GM18498 (cell line): ENCODE measurements at regions not wholly inside any gene's neighbourhood (a gene's known extent, or its start where the extent isn't known, plus 50 kb on each side); places are given as distances from the start of the nearest gene placed in this dataset.

Source experiments
- ATAC-seq: cut with Tn5 transposase; IDR thresholded peaks from one replicate; pipeline ENCODE4 v1.9.1; 2021; ENCODE audit warnings: mild to moderate bottlenecking, moderate library complexity; ENCODE audit not compliant: unreplicated experiment

DNA sequence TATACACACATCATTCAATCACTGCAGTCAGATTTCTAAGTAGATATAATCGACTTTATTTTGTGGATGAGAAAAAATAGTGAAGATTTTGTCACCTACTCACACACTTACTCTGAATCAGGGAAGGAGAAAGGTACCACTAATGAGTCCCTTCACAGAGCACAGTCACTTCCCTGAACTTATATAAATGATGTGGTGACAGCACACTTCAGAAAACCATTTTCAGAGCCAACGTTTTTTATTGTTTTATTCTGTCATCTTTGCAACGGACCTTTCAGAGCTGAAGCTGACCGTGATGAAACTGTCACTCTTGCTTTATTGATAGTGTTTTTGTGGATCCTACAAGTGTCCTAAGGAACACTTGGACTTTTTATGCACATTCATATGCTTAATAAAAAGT is 956.6 kb downstream of the SQOR start:
- ATAC-seq = no peak

DNA sequence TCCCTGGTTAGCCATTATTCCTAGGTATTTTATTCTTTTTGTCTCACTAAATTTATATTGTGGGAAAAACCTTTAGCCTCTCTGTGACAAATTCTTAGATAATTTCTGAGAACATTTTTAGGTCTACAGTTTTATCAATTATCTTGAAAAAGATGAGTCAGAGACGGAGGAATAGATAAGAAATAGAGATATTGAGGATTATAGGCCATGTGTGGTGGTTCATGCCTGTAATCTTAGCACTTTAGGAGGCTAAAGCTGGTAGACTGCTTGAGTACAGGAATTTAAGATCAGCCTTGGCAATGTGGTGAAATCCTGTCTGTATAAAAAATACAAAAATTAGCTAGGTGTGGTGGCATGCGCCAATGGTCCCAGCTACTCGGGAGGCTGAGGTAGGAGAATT is 960.2 kb downstream of the SQOR start:
- no peak for ATAC-seq

DNA sequence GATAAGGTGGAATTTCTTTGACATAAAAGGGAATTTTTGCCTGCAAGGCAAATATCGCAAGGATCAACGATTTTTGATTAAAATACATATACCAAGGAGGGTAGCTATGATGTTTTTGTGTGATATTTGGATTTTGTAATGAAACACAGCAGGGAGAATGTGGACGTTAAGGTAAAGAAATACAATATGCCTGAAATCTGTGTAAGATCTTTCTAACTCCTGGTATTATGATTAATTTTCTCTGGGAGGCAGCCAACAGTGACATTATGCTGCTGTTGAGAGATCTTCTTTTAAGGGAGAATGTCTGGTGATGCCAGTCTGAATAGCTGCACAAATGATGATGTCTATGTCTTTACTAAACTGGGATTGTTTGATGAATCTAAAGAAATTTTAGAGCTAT is 972.2 kb downstream of the SQOR start:
- ATAC-seq = no peak

DNA sequence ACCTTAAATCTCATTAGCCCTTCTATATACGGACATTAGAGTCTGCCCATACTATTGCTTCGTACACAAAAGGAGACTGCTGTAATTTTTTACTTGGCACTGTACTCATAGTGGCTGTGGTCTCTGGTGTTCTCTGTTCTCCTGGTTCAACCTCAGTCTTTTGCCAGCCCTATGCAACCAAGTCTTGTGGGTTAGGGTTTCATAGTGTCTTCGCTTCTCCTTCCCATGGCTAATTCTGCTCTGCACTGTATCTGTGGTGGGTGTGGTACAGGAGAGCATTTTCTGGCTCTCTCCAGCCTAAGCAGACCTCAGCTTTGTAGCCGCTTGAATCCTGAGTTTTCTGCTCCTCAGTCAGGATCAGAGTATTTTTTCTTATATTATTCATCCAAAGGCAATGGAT is 981.2 kb downstream of the SQOR start:
- no peak for ATAC-seq

DNA sequence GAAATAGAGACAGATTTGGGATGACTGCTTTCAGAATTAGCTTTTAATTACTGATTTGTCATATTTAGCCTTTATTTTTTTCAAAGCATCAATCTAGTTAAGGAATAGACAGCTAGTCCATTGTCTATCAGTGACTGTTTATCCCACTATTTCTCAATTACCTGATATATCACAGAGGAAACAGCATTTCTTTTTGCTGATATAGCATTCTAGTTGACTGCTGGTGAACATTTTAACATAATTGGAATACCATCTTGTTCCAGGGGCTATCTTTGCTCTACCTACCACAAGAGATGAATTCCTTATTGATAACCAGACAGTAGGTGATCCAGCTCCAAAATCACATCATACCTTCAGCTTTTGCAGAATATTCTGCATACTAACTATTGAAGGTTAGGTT is 982.7 kb downstream of the SQOR start:
- ATAC-seq = no peak

DNA sequence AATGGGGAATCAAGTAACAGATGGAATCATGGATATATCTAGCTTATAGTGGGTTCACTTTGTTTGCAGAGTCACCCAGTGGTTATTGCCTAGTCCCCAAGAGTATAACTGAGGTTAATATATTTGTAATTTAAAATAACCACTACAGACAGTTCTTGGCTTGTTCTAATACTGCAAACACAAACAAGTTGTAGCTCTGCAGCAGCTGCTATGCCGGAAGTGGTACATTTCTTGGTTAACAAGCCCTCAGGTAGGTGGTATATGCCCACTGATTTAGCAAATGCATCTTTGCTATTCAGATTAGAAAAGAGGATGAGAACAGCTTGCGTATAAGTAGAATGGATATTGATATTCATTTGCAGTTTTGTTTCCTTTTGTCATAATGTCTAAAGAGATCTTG is 984.2 kb downstream of the SQOR start:
- ATAC-seq = no peak

DNA sequence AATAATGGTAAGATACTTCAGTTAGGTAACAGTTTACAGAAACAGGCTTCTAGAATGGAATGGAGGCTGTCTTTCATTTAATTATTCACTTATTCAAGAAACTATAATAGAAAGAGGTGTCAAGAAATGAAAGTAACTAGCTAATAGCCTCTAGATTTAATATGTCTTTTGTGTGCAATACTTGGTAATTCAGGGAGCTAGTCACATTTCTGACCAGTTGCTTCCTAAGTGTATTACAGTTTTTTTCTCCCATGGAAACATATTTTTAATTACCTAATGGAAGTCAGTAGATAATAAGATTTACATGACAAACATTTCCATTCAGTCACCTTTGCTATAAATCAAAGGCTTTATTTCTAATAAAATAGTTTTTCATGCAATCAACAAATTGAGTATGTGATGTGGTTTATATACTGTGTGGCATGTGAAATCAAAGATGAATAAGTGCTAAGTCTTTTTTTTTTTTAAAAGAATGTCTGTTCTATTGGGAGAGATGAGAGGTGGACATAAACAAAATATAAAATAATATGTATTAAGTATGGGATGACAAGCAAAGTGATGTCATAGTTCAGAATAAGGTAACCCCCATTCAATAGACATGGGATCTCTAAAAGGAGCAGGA is 985.7 kb downstream of the SQOR start:
- no peak for ATAC-seq

DNA sequence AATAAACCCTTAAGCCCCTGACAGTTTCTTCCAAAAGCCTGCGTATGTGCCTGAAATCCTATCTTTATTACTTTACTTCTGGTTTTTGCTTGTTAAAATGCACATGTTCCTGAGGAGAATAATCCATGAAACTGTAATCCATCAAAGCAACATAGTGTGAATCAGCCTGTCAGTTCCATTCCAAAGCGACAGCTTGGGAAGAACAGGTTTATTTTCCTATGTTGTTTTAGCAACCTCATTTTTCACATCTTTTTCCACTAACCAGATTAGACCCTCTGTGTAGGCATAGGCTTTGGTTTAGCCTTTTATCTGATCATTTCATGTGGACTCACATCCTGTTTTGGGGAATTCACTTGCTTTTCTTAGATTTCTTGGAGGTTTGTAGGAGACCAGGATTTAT is 988.0 kb downstream of the SQOR start:
- ATAC-seq = no peak

DNA sequence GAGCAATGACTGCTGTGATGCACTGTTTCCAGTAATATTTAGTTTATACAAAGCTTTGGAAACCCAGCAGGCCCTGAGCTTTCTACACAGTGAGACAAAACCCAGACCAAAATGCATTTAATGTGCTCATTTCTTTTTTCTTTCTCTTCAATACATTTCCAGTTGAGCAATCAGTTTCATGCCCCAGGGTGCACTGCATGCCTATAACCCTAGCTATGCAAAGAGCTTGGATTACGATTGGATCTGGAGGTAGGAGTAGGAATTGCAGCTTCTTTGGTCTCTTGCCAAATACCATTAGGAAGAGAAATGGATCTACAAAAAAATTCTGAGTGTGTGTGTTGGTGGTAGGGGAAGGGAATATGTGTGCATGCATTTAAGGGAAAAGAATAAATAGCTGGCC is 1001.4 kb downstream of the SQOR start:
- ATAC-seq = no peak

DNA sequence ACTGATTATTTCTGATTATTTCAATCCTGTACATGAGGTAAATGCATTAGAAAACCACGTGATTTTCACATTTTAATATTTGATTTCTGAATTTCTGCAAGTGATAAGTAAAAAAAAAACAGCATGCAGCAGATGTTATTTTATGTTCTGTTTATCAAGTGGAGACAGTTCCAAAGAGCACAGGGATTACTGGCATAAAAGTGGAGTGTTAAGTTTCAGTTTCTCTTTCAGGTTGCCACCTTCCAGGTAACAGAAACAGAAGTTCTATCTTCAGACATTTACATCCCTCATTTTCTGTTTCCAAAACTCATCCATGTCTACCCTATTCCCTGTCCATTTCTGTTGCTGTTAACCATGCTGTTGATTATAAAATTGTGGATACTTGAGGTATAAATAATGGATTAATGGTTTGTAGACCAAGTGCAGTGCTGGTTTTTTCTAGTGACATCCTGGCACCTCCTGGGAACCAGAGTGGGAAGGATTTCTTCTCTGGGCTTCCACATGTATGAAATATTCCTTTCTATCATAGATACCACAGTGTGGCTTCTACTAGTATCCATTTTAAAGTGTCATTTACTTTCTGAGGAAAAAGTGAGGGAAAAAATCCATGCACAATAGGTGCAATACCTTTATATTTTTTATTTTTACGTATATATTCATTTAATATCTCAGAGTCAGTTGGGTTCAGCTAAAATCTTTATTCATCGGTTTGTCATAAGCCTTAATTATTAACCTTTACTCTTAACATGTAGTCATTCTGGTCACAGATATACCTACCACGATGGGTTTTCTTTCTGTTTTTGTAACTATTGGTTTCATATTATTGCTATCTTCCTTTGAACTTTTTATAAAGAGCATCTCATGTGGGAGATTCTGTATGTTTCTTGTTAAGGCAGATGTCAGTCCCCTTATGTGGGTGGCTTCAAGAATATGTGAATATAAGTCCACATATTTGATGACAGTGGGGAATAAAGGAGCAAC is 1010.0 kb downstream of the SQOR start:
- ATAC-seq = no peak

DNA sequence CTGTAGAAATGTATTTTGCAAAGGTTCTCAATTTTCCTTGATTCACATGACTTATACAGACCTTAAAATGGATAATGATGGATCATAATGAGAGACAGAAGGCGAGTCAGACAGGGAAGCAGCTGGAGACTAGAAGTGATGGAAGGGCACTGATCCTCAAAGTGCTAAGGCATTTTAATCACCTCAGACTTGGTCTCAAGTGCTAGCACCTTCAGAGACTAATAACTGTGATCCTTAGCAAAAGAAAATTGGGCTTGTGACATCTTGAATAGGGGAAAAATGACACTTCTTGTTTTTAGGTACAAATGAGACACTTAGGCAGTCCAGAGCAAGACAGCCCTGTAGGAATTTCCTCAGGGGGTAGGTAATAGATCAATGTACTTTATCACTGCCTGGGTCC is 1011.7 kb downstream of the SQOR start:
- ATAC-seq = no peak

DNA sequence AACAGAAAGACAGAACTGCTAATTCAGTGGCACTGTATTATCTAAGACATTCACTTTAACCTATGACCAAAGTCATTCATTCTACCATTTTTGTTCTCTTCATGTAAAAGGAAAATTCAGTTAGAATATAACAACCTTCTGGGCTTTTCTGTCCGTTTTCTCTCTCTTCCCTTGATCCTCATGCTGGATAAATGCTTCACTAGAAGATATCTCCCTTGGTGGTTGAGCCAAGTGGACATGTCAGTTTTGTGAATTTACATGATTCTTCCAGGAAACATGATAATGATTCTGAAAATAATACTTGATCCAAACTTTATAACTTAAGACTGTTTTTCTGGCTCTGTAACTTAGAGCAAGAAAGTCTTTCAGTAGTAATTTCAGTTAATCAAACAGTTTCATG is 1012.2 kb downstream of the SQOR start:
- ATAC-seq = no peak

DNA sequence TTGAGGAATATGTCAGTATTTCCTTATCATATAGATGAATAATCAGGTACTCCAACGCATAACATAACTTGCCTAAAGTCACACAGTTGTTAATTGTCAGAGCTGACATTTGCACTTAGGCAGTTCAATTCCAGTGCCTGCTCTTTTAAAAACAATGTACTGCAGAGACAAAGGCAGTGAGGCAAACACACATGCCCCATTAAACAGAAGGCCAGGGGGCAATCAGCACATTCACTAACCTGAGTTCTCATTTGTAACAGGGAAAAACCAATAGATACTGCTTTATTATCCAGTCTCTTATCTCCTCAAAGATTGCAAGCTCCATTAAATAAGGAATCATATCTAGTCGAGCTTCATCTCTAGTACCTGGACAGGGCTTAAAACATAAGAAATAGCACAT is 1017.4 kb downstream of the SQOR start:
- ATAC-seq = no peak

DNA sequence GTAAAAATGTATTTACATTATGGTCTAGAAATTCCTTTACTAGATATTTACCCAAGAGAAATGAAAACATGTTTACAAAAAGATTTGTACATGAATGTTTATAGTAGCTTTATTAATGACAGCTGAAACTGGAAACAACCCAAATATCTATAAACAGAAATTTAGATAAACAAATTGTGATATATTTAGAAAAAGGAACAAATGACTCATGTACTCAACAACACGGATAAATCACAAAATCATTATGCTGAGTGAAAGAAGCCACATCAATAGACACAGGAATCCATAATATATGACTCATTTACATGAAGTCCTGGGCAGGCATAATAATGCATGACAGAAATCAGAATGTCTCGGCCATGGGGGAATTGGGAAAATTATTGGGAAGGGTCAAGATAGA is 1020.2 kb downstream of the SQOR start:
- ATAC-seq = no peak

DNA sequence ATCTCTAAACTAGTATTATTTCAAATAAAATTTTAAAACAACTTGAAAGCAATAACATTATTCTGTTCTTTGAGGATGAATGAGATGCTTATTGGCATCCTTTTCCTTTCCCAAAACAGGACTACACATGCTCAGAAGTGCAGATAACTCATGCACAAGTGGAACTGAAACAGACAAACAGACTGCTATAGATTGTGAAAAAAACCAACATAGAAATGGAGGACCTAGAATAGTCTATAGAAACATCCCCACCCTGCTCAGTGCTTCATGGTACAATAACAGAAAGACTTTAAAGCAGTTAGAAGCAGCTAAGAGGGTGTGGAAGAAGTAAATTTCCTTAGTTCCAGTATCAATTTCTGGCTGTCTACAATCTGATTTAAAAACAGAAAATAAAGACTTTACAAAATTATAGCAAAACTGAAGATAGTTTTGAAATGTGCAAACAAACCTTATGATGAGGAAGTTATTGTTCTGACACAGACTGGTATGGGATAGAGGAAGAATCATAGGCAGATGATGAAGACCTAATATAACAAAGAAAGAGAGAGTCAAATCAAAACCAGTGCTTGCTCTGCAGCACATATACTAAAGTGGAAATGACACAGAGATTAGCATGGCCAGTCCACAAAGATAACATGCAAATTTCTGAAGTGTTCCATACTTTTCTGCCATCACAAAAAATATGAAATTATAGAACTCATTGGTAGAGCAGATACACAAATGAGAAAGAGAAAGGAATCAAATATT is 1025.4 kb downstream of the SQOR start:
- ATAC-seq = no peak

DNA sequence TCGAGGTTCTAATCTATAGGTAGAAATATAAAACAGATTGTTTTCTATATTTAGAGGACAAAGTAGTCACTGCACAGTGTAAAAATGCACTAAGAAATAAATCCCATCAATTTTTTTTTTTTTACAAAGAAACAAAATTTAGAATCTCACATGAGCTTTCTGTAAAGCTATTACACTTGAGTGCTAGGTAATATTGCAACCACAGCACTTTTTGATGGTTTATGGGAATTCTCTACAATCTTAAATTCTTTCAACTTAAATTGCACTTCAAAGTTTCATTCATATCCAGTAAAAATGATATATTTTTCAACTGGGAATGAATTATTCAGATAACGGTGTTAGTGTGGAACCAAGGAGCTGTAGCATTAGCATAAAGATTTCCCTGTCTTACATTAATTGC is 1035.4 kb downstream of the SQOR start:
- no peak for ATAC-seq

DNA sequence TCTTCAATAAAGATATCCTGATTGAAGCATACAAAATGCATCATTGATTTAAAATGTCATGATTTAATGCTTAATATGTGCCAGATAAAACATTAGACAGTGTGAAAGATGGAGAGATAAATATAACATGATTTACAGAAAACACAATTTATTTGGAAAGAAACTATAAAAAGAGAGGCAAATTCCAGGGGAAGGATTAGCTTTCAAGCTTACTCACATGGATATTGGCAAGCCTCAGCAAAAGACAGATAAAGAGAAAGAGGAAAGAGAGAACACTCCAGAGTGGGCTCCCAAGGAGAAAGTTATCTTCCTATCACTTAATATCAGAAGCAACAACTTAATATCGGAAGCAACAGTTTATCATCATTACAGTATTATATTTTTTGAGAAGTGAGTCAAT is 1036.5 kb downstream of the SQOR start:
- ATAC-seq = no peak

DNA sequence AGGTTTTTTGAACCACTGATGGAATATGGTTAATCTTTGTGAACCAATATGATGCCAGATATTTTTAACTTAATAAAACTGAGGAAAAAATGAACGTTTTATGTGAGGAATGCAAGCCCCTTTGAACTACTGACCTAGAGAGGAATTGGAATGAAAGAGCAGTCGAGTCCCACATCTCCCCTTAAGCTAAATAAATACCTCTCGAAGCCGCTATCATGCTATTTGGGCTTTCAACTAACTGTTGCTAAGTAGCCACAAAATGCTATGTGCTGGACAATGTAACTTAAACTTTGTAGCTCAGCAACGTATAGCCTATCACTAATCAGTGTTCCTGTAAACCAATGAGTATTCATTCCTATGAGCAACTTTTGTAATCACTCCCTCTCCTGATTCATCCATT is 1037.2 kb downstream of the SQOR start:
- no peak for ATAC-seq

DNA sequence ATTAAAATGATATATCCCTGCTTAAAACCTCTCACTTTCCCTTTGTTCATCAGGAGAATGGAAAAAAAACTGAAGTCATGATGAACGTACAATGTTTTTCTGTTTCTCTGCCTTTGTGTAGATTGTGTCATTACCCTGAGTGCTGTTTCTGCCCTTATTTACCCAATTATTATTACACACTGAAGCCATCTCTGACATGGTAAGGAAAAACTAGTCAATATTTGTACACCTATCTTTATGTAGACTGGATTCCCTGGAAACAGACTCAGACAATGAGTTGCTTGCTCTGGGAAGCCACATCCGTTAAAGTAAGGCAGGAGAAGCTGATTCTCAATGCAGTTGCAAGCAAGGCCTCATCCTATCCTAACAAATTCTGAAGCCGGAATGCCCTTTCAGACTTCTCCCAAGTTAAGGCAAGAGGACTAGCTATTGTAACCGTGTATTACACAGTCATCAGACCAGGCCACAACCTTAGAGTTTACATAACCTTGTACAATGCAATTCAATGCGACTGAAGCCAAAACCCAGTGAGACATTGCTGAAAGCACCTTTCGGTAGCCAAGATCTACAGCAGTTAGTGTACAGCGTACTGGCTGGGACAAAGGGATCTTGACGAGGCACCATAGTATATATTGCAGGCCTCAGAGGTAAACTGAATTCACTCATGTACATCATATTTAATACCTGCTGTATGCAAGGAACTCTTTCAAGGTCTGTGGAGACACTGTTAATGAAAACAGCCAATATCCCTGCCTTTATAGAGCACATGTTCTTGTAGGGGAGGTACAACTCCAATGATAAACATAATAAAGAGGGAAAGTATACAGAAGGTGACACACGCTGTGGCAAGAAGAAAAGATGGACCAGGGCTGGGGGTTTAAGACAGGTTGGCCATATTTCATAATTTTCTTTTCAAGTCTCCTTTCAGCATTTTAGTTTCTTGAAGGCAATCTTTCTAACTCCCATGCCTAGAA is 1040.8 kb upstream of the SEMA6D start:
- no peak for ATAC-seq

DNA sequence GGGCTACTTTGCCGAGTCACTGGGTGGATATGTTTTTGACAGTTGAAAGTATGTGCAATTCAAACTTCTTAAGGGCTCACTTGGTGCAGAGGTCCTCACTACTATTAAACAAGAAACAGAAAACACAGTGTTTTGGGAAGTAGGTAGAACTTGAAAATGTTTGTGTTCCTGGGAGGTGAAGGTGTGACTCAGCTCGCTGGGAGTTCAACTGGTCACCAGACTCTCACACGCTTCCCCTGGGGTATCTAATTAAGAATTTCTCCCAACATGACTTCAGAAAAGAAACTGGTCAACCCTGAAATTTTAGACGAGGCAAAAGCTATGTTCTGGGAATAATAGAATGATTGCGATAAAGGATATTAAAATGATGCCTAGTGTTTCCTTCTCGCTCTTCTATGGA is 1039.8 kb upstream of the SEMA6D start:
- ATAC-seq = no peak

DNA sequence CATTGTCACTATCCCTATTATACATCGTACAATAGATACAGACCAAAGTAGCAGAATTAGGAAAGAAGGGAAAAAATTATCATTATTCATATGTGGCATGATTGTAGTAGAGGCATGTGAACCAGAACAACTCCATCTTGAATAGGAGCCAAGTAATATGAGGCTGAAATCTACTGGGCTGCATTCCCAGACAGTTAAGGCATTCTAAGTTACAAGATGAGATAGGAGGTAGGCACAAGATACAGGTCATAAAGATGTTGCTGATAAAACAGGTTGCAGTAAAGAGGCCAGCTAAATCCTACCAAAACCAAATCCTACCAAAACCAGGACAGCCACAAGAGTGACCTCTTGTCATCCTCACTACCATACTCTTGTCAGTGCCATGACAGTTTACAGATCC is 1035.4 kb upstream of the SEMA6D start:
- no peak for ATAC-seq
